ENCODE measurements at regions not wholly inside any gene's neighbourhood (a gene's known extent, or its start where the extent isn't known, plus 50 kb on each side); places are given as distances from the start of the nearest gene placed in this dataset.

GRCh38 chr1:172845865-172846264, 187.0 kb downstream of the FASLG start:
- TF ChIP-seq CTCF (IDR thresholded peaks at IDR 0.05; ENCODE audit: low read length) = no peak
- TF ChIP-seq EZH2 (optimal IDR thresholded peaks at IDR 0.05; ENCODE audit: low read depth, low read length) = no peak
- no peak for TF ChIP-seq EZH2phosphoT487 (IDR thresholded peaks at IDR 0.05; ENCODE audit: low read length)

Data from MM.1S (cell line).